Loucy (cell line): ENCODE measurements at regions not wholly inside any gene's neighbourhood (a gene's known extent, or its start where the extent isn't known, plus 50 kb on each side); places are given as distances from the start of the nearest gene placed in this dataset.

Source experiments
- H2AFZ ChIP-seq: fragments of 200-600 bp; sonication (generic); 2 replicates; pipeline ENCODE4 v1.6.0; 2016; ENCODE audit warnings: antibody characterized with exemption, mild to moderate bottlenecking, low read length, moderate library complexity
- H3F3A ChIP-seq: fragments of 200-600 bp; 2 replicates; pipeline ENCODE4 v1.6.0; 2016; ENCODE audit warnings: antibody characterized with exemption, low read depth, mild to moderate bottlenecking
- H3K27me3 ChIP-seq: fragments of 200-600 bp; sonication (generic); 2 replicates; pipeline ENCODE4 v1.6.1; 2014; ENCODE audit warnings: low read length, mild to moderate bottlenecking; ENCODE audit not compliant: insufficient read depth, poor library complexity, severe bottlenecking
- H3K36me3 ChIP-seq: fragments of 200-600 bp; sonication (generic); 2 replicates; pipeline ENCODE4 v1.6.1; 2016; ENCODE audit warnings: low read length; ENCODE audit not compliant: insufficient read depth
- H3K4me1 ChIP-seq: fragments of 200-600 bp; sonication (generic); 2 replicates; pipeline ENCODE4 v1.5.1; 2014; ENCODE audit warnings: low read length, mild to moderate bottlenecking; ENCODE audit not compliant: insufficient read depth, poor library complexity, severe bottlenecking
- H3K4me2 ChIP-seq: fragments of 200-600 bp; sonication (generic); 2 replicates; pipeline ENCODE4 v1.6.0; 2014; ENCODE audit warnings: antibody characterized with exemption, low read length, low read depth, mild to moderate bottlenecking; ENCODE audit not compliant: poor library complexity, severe bottlenecking
- H3K4me3 ChIP-seq: fragments of 200-600 bp; sonication (generic); 2 replicates; pipeline ENCODE4 v1.5.1; 2014; ENCODE audit warnings: low read length, mild to moderate bottlenecking, mixed read lengths; ENCODE audit not compliant: poor library complexity, severe bottlenecking
- H3K79me2 ChIP-seq: fragments of 200-600 bp; sonication (generic); 2 replicates; pipeline ENCODE4 v1.6.1; 2014; ENCODE audit warnings: low read length; ENCODE audit not compliant: insufficient read depth
- H3K9ac ChIP-seq: fragments of 200-600 bp; sonication (generic); 2 replicates; pipeline ENCODE4 v1.6.0; 2014; ENCODE audit warnings: mild to moderate bottlenecking, low read depth, low read length, moderate library complexity; ENCODE audit not compliant: poor library complexity, severe bottlenecking
- H3K9me2 ChIP-seq: fragments of 200-600 bp; sonication (generic); replicated peaks from 2 replicates; pipeline ENCODE4 v1.6.1; 2016; ENCODE audit warnings: low read depth, low read length, mixed read lengths
- H3K9me3 ChIP-seq: fragments of 200-600 bp; sonication (generic); 2 replicates; pipeline ENCODE4 v1.6.1; 2014; ENCODE audit warnings: mild to moderate bottlenecking, antibody characterized with exemption, low read length, low read depth; ENCODE audit not compliant: insufficient read depth
- H4K20me1 ChIP-seq: fragments of 200-600 bp; sonication (generic); 2 replicates; pipeline ENCODE4 v1.6.0; 2014; ENCODE audit warnings: antibody characterized with exemption, low read length, mild to moderate bottlenecking; ENCODE audit not compliant: insufficient read depth, poor library complexity, severe bottlenecking
- CTCF ChIP-seq: fragments of 200-600 bp; sonication (generic); conservative IDR thresholded peaks from 2 replicates; pipeline ENCODE4 v1.5.1; 2014; ENCODE audit warnings: mild to moderate bottlenecking, antibody characterized with exemption, low read length
- EZH2phosphoT487 ChIP-seq: fragments of 200-600 bp; IDR thresholded peaks from 2 replicates; pipeline ENCODE4 v1.6.1; 2018; ENCODE audit warnings: antibody characterized with exemption, mild to moderate bottlenecking, moderate library complexity, borderline replicate concordance

GRCh38 chr4:159464302-159464701, 361.4 kb downstream of the RAPGEF2 start:
- H3K79me2 ChIP-seq = no peaks in the 10 kb centered on the region
- no peak for TF ChIP-seq CTCF
- H3K4me2 ChIP-seq = no peak overlapping the region
- no peak overlapping the region for H2AFZ ChIP-seq
- peaks cover 10% of the 10 kb centered on the region for H3K9me3 ChIP-seq
- no peak overlapping the region for H3K4me3 ChIP-seq
- no peak overlapping the region for H3K9ac ChIP-seq
- H3K9me2 ChIP-seq = no peaks in the 10 kb centered on the region
- no peaks in the 10 kb centered on the region for H3K4me1 ChIP-seq
- no peaks in the 10 kb centered on the region for H3F3A ChIP-seq
- no peaks in the 10 kb centered on the region for H4K20me1 ChIP-seq
- no peaks in the 10 kb centered on the region for H3K27me3 ChIP-seq
- H3K36me3 ChIP-seq = no peaks in the 10 kb centered on the region

- Histone ChIP-seq H2AFZ (no peak overlapping the region), H3F3A (no peaks in the 10 kb centered on the region), H3K4me1 (no peaks in the 10 kb centered on the region), H3K36me3 (no peaks in the 10 kb centered on the region), H3K9me2 (no peaks in the 10 kb centered on the region), H3K9ac (no peak overlapping the region), H3K27me3 (no peaks in the 10 kb centered on the region), H4K20me1 (no peaks in the 10 kb centered on the region), H3K4me3 (no peak overlapping the region), H3K9me3 (no peaks in the 10 kb centered on the region), H3K4me2 (no peak overlapping the region), H3K79me2 (no peaks in the 10 kb centered on the region)
- TF ChIP-seq CTCF = no peak
- TF ChIP-seq EZH2phosphoT487 = no peak
These were observed 374.0 kb downstream of the RAPGEF2 start for GRCh38 chr4:159476886-159477285.

- H3K27me3 ChIP-seq = peaks cover 9% of the 10 kb centered on the region
- TF ChIP-seq EZH2phosphoT487 = no peak
- TF ChIP-seq CTCF = no peak
These were observed 377.9 kb downstream of the RAPGEF2 start for GRCh38 chr4:159480826-159481225.

More at GRCh38 chr4:159480826-159481225, 377.9 kb downstream of the RAPGEF2 start:
- no peaks in the 10 kb centered on the region for H3F3A ChIP-seq
- no peak overlapping the region for H3K4me2 ChIP-seq
- no peak overlapping the region for H2AFZ ChIP-seq
- no peaks in the 10 kb centered on the region for H3K9me2 ChIP-seq
- no peaks in the 10 kb centered on the region for H3K4me1 ChIP-seq
- no peak overlapping the region for H3K9ac ChIP-seq
- H3K36me3 ChIP-seq = no peaks in the 10 kb centered on the region
- H3K9me3 ChIP-seq = no peaks in the 10 kb centered on the region
- no peaks in the 10 kb centered on the region for H4K20me1 ChIP-seq
- no peak overlapping the region for H3K4me3 ChIP-seq
- no peaks in the 10 kb centered on the region for H3K79me2 ChIP-seq
